Heart left ventricle (tissue), 13 donors: ENCODE measurements at regions not wholly inside any gene's neighbourhood (a gene's known extent, or its start where the extent isn't known, plus 50 kb on each side); places are given as distances from the start of the nearest gene placed in this dataset.

ENCODE experiments used
- CTCF ChIP-seq, 12 donors: fragments of 200-600 bp; sonication (generic) in 4 of 12; IDR thresholded peaks; one replicate each; pipeline versions ENCODE4 v1.5.0 to v1.8.0; 2018 to 2022; ENCODE audit warnings: antibody characterized with exemption in 12 of 12, mild to moderate bottlenecking in 5 of 12
- POLR2A ChIP-seq, 2 donors: fragments of 450-650 bp; IDR thresholded peaks; one replicate each; pipeline ENCODE4 v1.6.1; 2017; ENCODE audit warnings: antibody characterized with exemption in 2 of 2, mild to moderate bottlenecking in 2 of 2, moderate library complexity in 2 of 2
- donor health status: ischemic (EF 13 %, LVEDD 7.1; RV severe dilation, severe dysfunction).
- donor health status: DM: no; HTN: yes; CAD: no.
- donor health status: DM: no; HTN: no; CAD: no.
- donor health status: ischemic (EF 25% LVEDD 6.9; RV normal size, moderate dysfunction).
- donor health status: ischemic (EF 25% LVEDD 5.7; RV mildly dilated, moderate dysfunction).
- donor health status: ischemic (EF 35%, LVEDD 5.7; RV mildly dilated, moderate dysfunction).
- donor health status: nonischemic (EF 11% LVEDD 7.7; RV severe dilation, severe dysfunction).
- donor health status: DM: yes; HTN: yes; CAD: no.
- donor health status: PGD.
- donor health status: ischemic (EF 29% LVEDD 5.4; RV normal size, mild dysfunction).
- donor health status: nonischemic (EF 23%, LVEDD 6.1; RV moderate dilation, normal function).

- TF ChIP-seq CTCF (IDR thresholded peaks at IDR 0.05) (no peak), POLR2A (IDR thresholded peaks at IDR 0.05) (no peak)
Measured at GRCh38 chr7:21357151-21358097, 70.5 kb upstream of the SP4 start.
